GM19043 (cell line): ENCODE measurements at regions not wholly inside any gene's neighbourhood (a gene's known extent, or its start where the extent isn't known, plus 50 kb on each side); places are given as distances from the start of the nearest gene placed in this dataset.

Experiments
- ATAC-seq: cut with Tn5 transposase; IDR thresholded peaks from one replicate; pipeline ENCODE4 v1.9.1; 2021; ENCODE audit warnings: low read depth; ENCODE audit not compliant: unreplicated experiment

- no peak for ATAC-seq
Measured at GRCh38 chr10:108755646-108756045, 1167.7 kb downstream of the XPNPEP1 start.

GRCh38 chr10:108753326-108753725, 1170.0 kb downstream of the XPNPEP1 start:
- no peak for ATAC-seq

GRCh38 chr10:108749042-108749441, 1174.3 kb downstream of the XPNPEP1 start:
- ATAC-seq, result peak; percentile 77

- no peak for ATAC-seq
Measured at GRCh38 chr10:108736111-108736510, 1187.2 kb downstream of the XPNPEP1 start.

GRCh38 chr10:108735380-108735779, 1187.9 kb downstream of the XPNPEP1 start:
- ATAC-seq, result no peak

- ATAC-seq, result no peak
Measured at GRCh38 chr10:108721874-108722273, 1201.4 kb downstream of the XPNPEP1 start.

GRCh38 chr10:108716352-108716751, 1207.0 kb downstream of the XPNPEP1 start:
- ATAC-seq, result no peak

GRCh38 chr10:108709927-108710722, 1213.2 kb downstream of the XPNPEP1 start:
- ATAC-seq, result no peak

- ATAC-seq, result no peak
Measured at GRCh38 chr10:108708363-108708762, 1214.9 kb downstream of the XPNPEP1 start.

GRCh38 chr10:108696792-108697477, 1226.4 kb downstream of the XPNPEP1 start:
- peak; percentile 84 for ATAC-seq

GRCh38 chr10:108691126-108691525, 1232.2 kb downstream of the XPNPEP1 start:
- ATAC-seq, result no peak

GRCh38 chr10:108690530-108690929, 1232.8 kb downstream of the XPNPEP1 start:
- no peak for ATAC-seq

- no peak for ATAC-seq
Measured at GRCh38 chr10:108689891-108690290, 1233.4 kb downstream of the XPNPEP1 start.

GRCh38 chr10:108688314-108688713, 1235.0 kb downstream of the XPNPEP1 start:
- ATAC-seq, result no peak

GRCh38 chr10:108685863-108686531, 1237.3 kb downstream of the XPNPEP1 start:
- no peak for ATAC-seq

GRCh38 chr10:108684431-108684830, 1238.9 kb downstream of the XPNPEP1 start:
- ATAC-seq, result no peak

- ATAC-seq, result no peak
Measured at GRCh38 chr10:108673741-108674140, 1249.6 kb downstream of the XPNPEP1 start.

- no peak for ATAC-seq
Measured at GRCh38 chr10:108663587-108663986, 1259.7 kb downstream of the XPNPEP1 start.

GRCh38 chr10:108662975-108663374, 1260.3 kb downstream of the XPNPEP1 start:
- no peak for ATAC-seq

GRCh38 chr10:108655057-108655456, 1268.3 kb downstream of the XPNPEP1 start:
- ATAC-seq, result no peak

- no peak for ATAC-seq
Measured at GRCh38 chr10:108653531-108653930, 1269.8 kb downstream of the XPNPEP1 start.
